ENCODE measurements at regions not wholly inside any gene's neighbourhood (a gene's known extent, or its start where the extent isn't known, plus 50 kb on each side); places are given as distances from the start of the nearest gene placed in this dataset.

- no peak for DNase-seq
- Histone ChIP-seq H3K27ac (ENCODE audit: insufficient read depth in 1 of 2, low read depth in 1 of 2, low read length in 2 of 2, poor library complexity in 1 of 2, severe bottlenecking in 2 of 2) (no peak overlapping the region), H3K9me3 (ENCODE audit: control extremely low read depth in 1 of 5, control insufficient read depth in 4 of 5, insufficient read depth in 2 of 5, low read depth in 1 of 5, low read length in 4 of 5) (no peaks in the 10 kb centered on the region), H3K27me3 (replicated peaks in 2 of 5; ENCODE audit: control insufficient read depth in 4 of 5, insufficient read depth in 5 of 5, low read length in 4 of 5) (no peaks in the 10 kb centered on the region), H3K36me3 (ENCODE audit: control insufficient read depth in 4 of 4, insufficient read depth in 4 of 4, low read length in 3 of 4) (no peaks in the 10 kb centered on the region), H3K4me1 (ENCODE audit: control extremely low read depth in 1 of 4, control insufficient read depth in 4 of 4, insufficient read depth in 4 of 4, low read length in 3 of 4) (peaks cover 4 to 12% (median 6%) of the 10 kb centered on the region in 4 experiments), H3K4me3 (ENCODE audit: control insufficient read depth in 1 of 7, extremely low read depth in 1 of 7, insufficient read depth in 4 of 7, low read depth in 2 of 7, low read length in 6 of 7) (no peak overlapping the region)
- POLR2A ChIA-PET: no interaction called here
- CTCF ChIA-PET: interaction anchor here (0.9 kb wide), 1 partner anchor 13 kb away, joined by 3 read pairs; no protein-coding TSS in a partner anchor
- WGBS (ENCODE audit: insufficient coverage): 98% methylated on average over 4 of the region's 4 CpGs
Measured at GRCh38 chr7:69518705-69519077, 79.6 kb upstream of the AUTS2 start.

GRCh38 chr7:69526570-69526969, 71.7 kb upstream of the AUTS2 start:
- Histone ChIP-seq H3K4me3 (ENCODE audit: control insufficient read depth in 1 of 7, extremely low read depth in 1 of 7, insufficient read depth in 4 of 7, low read depth in 2 of 7, low read length in 6 of 7) (no peak overlapping the region), H3K36me3 (ENCODE audit: control insufficient read depth in 4 of 4, insufficient read depth in 4 of 4, low read length in 3 of 4) (no peaks in the 10 kb centered on the region), H3K9me3 (ENCODE audit: control extremely low read depth in 1 of 5, control insufficient read depth in 4 of 5, insufficient read depth in 2 of 5, low read depth in 1 of 5, low read length in 4 of 5) (peaks cover 0 to 2% (median 0%) of the 10 kb centered on the region in 5 experiments), H3K27ac (ENCODE audit: insufficient read depth in 1 of 2, low read depth in 1 of 2, low read length in 2 of 2, poor library complexity in 1 of 2, severe bottlenecking in 2 of 2) (no peak overlapping the region), H3K4me1 (ENCODE audit: control extremely low read depth in 1 of 4, control insufficient read depth in 4 of 4, insufficient read depth in 4 of 4, low read length in 3 of 4) (no peaks in the 10 kb centered on the region), H3K27me3 (replicated peaks in 2 of 5; ENCODE audit: control insufficient read depth in 4 of 5, insufficient read depth in 5 of 5, low read length in 4 of 5) (no peaks in the 10 kb centered on the region)
- no peak for DNase-seq
- 94% methylated on average over 2 of the region's 5 CpGs for WGBS (ENCODE audit: insufficient coverage)
- ChIA-PET CTCF (no interaction called here), POLR2A (no interaction called here)

GRCh38 chr7:69527706-69528105, 70.6 kb upstream of the AUTS2 start:
- no peak overlapping the region for H3K4me3 ChIP-seq (ENCODE audit: control insufficient read depth in 1 of 7, extremely low read depth in 1 of 7, insufficient read depth in 4 of 7, low read depth in 2 of 7, low read length in 6 of 7)
- no peak for DNase-seq
- H3K9me3 ChIP-seq (ENCODE audit: control extremely low read depth in 1 of 5, control insufficient read depth in 4 of 5, insufficient read depth in 2 of 5, low read depth in 1 of 5, low read length in 4 of 5): peaks cover 0 to 2% (median 0%) of the 10 kb centered on the region in 5 experiments
- no peaks in the 10 kb centered on the region for H3K27me3 ChIP-seq (replicated peaks in 2 of 5; ENCODE audit: control insufficient read depth in 4 of 5, insufficient read depth in 5 of 5, low read length in 4 of 5)
- H3K4me1 ChIP-seq (ENCODE audit: control extremely low read depth in 1 of 4, control insufficient read depth in 4 of 4, insufficient read depth in 4 of 4, low read length in 3 of 4): no peaks in the 10 kb centered on the region
- POLR2A ChIA-PET: no interaction called here
- no peak overlapping the region for H3K27ac ChIP-seq (ENCODE audit: insufficient read depth in 1 of 2, low read depth in 1 of 2, low read length in 2 of 2, poor library complexity in 1 of 2, severe bottlenecking in 2 of 2)
- H3K36me3 ChIP-seq (ENCODE audit: control insufficient read depth in 4 of 4, insufficient read depth in 4 of 4, low read length in 3 of 4): no peaks in the 10 kb centered on the region
- CTCF ChIA-PET: no interaction called here

- no peaks in the 10 kb centered on the region for H3K4me1 ChIP-seq (ENCODE audit: control extremely low read depth in 1 of 4, control insufficient read depth in 4 of 4, insufficient read depth in 4 of 4, low read length in 3 of 4)
- CTCF ChIA-PET: no interaction called here
- no peaks in the 10 kb centered on the region for H3K27me3 ChIP-seq (replicated peaks in 2 of 5; ENCODE audit: control insufficient read depth in 4 of 5, insufficient read depth in 5 of 5, low read length in 4 of 5)
- no peak for DNase-seq
- no peak overlapping the region for H3K4me3 ChIP-seq (ENCODE audit: control insufficient read depth in 1 of 7, extremely low read depth in 1 of 7, insufficient read depth in 4 of 7, low read depth in 2 of 7, low read length in 6 of 7)
- POLR2A ChIA-PET: no interaction called here
- 100% methylated on average over 1 of the region's 3 CpGs for WGBS (ENCODE audit: insufficient coverage)
- H3K36me3 ChIP-seq (ENCODE audit: control insufficient read depth in 4 of 4, insufficient read depth in 4 of 4, low read length in 3 of 4): no peaks in the 10 kb centered on the region
- H3K27ac ChIP-seq (ENCODE audit: insufficient read depth in 1 of 2, low read depth in 1 of 2, low read length in 2 of 2, poor library complexity in 1 of 2, severe bottlenecking in 2 of 2): no peak overlapping the region
- no peaks in the 10 kb centered on the region for H3K9me3 ChIP-seq (ENCODE audit: control extremely low read depth in 1 of 5, control insufficient read depth in 4 of 5, insufficient read depth in 2 of 5, low read depth in 1 of 5, low read length in 4 of 5)
Measured at GRCh38 chr7:69531050-69531449, 67.2 kb upstream of the AUTS2 start.

- WGBS (ENCODE audit: insufficient coverage): 82% methylated on average over 13 of the region's 15 CpGs
- ChIA-PET CTCF (interaction anchor here (1.1 kb wide), 1 partner anchor 8 kb away, joined by 3 read pairs; no protein-coding TSS in a partner anchor), POLR2A (no interaction called here)
- Histone ChIP-seq H3K36me3 (ENCODE audit: control insufficient read depth in 4 of 4, insufficient read depth in 4 of 4, low read length in 3 of 4) (no peaks in the 10 kb centered on the region), H3K27me3 (replicated peaks in 2 of 5; ENCODE audit: control insufficient read depth in 4 of 5, insufficient read depth in 5 of 5, low read length in 4 of 5) (no peaks in the 10 kb centered on the region), H3K9me3 (ENCODE audit: control extremely low read depth in 1 of 5, control insufficient read depth in 4 of 5, insufficient read depth in 2 of 5, low read depth in 1 of 5, low read length in 4 of 5) (no peaks in the 10 kb centered on the region), H3K27ac (ENCODE audit: insufficient read depth in 1 of 2, low read depth in 1 of 2, low read length in 2 of 2, poor library complexity in 1 of 2, severe bottlenecking in 2 of 2) (no peak overlapping the region), H3K4me1 (ENCODE audit: control extremely low read depth in 1 of 4, control insufficient read depth in 4 of 4, insufficient read depth in 4 of 4, low read length in 3 of 4) (no peaks in the 10 kb centered on the region), H3K4me3 (ENCODE audit: control insufficient read depth in 1 of 7, extremely low read depth in 1 of 7, insufficient read depth in 4 of 7, low read depth in 2 of 7, low read length in 6 of 7) (no peak overlapping the region)
- no peak for DNase-seq
Measured at GRCh38 chr7:69534461-69535041, 63.7 kb upstream of the AUTS2 start.

GRCh38 chr7:69537691-69538090, 60.6 kb upstream of the AUTS2 start:
- H3K27me3 ChIP-seq (replicated peaks in 2 of 5; ENCODE audit: control insufficient read depth in 4 of 5, insufficient read depth in 5 of 5, low read length in 4 of 5): no peaks in the 10 kb centered on the region

GRCh38 chr7:69539531-69539930, 58.7 kb upstream of the AUTS2 start:
- no peak for DNase-seq
- Histone ChIP-seq H3K36me3 (ENCODE audit: control insufficient read depth in 4 of 4, insufficient read depth in 4 of 4, low read length in 3 of 4) (no peaks in the 10 kb centered on the region), H3K4me1 (ENCODE audit: control extremely low read depth in 1 of 4, control insufficient read depth in 4 of 4, insufficient read depth in 4 of 4, low read length in 3 of 4) (no peaks in the 10 kb centered on the region), H3K27me3 (replicated peaks in 2 of 5; ENCODE audit: control insufficient read depth in 4 of 5, insufficient read depth in 5 of 5, low read length in 4 of 5) (no peaks in the 10 kb centered on the region), H3K4me3 (ENCODE audit: control insufficient read depth in 1 of 7, extremely low read depth in 1 of 7, insufficient read depth in 4 of 7, low read depth in 2 of 7, low read length in 6 of 7) (no peak overlapping the region), H3K27ac (ENCODE audit: insufficient read depth in 1 of 2, low read depth in 1 of 2, low read length in 2 of 2, poor library complexity in 1 of 2, severe bottlenecking in 2 of 2) (no peak overlapping the region), H3K9me3 (ENCODE audit: control extremely low read depth in 1 of 5, control insufficient read depth in 4 of 5, insufficient read depth in 2 of 5, low read depth in 1 of 5, low read length in 4 of 5) (no peaks in the 10 kb centered on the region)
- WGBS (ENCODE audit: insufficient coverage): 100% methylated on average over 2 of the region's 4 CpGs
- POLR2A ChIA-PET: no interaction called here
- CTCF ChIA-PET: no interaction called here

More at GRCh38 chr7:69537691-69538090, 60.6 kb upstream of the AUTS2 start:
- Histone ChIP-seq H3K4me1 (ENCODE audit: control extremely low read depth in 1 of 4, control insufficient read depth in 4 of 4, insufficient read depth in 4 of 4, low read length in 3 of 4) (no peaks in the 10 kb centered on the region), H3K4me3 (ENCODE audit: control insufficient read depth in 1 of 7, extremely low read depth in 1 of 7, insufficient read depth in 4 of 7, low read depth in 2 of 7, low read length in 6 of 7) (no peak overlapping the region), H3K36me3 (ENCODE audit: control insufficient read depth in 4 of 4, insufficient read depth in 4 of 4, low read length in 3 of 4) (no peaks in the 10 kb centered on the region), H3K9me3 (ENCODE audit: control extremely low read depth in 1 of 5, control insufficient read depth in 4 of 5, insufficient read depth in 2 of 5, low read depth in 1 of 5, low read length in 4 of 5) (no peaks in the 10 kb centered on the region), H3K27ac (ENCODE audit: insufficient read depth in 1 of 2, low read depth in 1 of 2, low read length in 2 of 2, poor library complexity in 1 of 2, severe bottlenecking in 2 of 2) (no peak overlapping the region)
- CTCF ChIA-PET: no interaction called here
- WGBS (ENCODE audit: insufficient coverage): 96% methylated on average over 3 of the region's 4 CpGs
- POLR2A ChIA-PET: no interaction called here
- no peak for DNase-seq
